ENCODE measurements at regions not wholly inside any gene's neighbourhood (a gene's known extent, or its start where the extent isn't known, plus 50 kb on each side); places are given as distances from the start of the nearest gene placed in this dataset.

GRCh38 chr13:40187324-40187795 lies 479.1 kb downstream of the FOXO1 start:
- TF ChIP-seq, protein P1, sequence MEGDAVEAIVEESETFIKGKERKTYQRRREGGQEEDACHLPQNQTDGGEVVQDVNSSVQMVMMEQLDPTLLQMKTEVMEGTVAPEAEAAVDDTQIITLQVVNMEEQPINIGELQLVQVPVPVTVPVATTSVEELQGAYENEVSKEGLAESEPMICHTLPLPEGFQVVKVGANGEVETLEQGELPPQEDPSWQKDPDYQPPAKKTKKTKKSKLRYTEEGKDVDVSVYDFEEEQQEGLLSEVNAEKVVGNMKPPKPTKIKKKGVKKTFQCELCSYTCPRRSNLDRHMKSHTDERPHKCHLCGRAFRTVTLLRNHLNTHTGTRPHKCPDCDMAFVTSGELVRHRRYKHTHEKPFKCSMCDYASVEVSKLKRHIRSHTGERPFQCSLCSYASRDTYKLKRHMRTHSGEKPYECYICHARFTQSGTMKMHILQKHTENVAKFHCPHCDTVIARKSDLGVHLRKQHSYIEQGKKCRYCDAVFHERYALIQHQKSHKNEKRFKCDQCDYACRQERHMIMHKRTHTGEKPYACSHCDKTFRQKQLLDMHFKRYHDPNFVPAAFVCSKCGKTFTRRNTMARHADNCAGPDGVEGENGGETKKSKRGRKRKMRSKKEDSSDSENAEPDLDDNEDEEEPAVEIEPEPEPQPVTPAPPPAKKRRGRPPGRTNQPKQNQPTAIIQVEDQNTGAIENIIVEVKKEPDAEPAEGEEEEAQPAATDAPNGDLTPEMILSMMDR (conservative IDR thresholded peaks at IDR 0.05), result no peak
- no peak for TF ChIP-seq ZFX (IDR thresholded peaks at IDR 0.05)

Measured in C4-2B (cell line).